ENCODE measurements at regions not wholly inside any gene's neighbourhood (a gene's known extent, or its start where the extent isn't known, plus 50 kb on each side); places are given as distances from the start of the nearest gene placed in this dataset.
"Not testable (repeated sequence)": the region's sequence is repeated elsewhere in the genome, so short reads cannot be mapped to it uniquely, and the experiment has no call there.

GRCh38 chr1:170426596-170426995 is 105.4 kb upstream of the GORAB start:
- DNase-seq (ENCODE audit: low spot score), result no peak
- no peaks in the 10 kb centered on the region for H4K20me1 ChIP-seq (ENCODE audit: insufficient read depth, low read length)
- H3K4me1 ChIP-seq (ENCODE audit: insufficient read depth, low read length, poor library complexity, severe bottlenecking), result no peaks in the 10 kb centered on the region
- no peak overlapping the region for H3K27ac ChIP-seq (ENCODE audit: low read depth, low read length, poor library complexity, severe bottlenecking)
- CTCF ChIA-PET (ENCODE audit: unreplicated experiment), result no interaction called here
- TF ChIP-seq, protein P1, sequence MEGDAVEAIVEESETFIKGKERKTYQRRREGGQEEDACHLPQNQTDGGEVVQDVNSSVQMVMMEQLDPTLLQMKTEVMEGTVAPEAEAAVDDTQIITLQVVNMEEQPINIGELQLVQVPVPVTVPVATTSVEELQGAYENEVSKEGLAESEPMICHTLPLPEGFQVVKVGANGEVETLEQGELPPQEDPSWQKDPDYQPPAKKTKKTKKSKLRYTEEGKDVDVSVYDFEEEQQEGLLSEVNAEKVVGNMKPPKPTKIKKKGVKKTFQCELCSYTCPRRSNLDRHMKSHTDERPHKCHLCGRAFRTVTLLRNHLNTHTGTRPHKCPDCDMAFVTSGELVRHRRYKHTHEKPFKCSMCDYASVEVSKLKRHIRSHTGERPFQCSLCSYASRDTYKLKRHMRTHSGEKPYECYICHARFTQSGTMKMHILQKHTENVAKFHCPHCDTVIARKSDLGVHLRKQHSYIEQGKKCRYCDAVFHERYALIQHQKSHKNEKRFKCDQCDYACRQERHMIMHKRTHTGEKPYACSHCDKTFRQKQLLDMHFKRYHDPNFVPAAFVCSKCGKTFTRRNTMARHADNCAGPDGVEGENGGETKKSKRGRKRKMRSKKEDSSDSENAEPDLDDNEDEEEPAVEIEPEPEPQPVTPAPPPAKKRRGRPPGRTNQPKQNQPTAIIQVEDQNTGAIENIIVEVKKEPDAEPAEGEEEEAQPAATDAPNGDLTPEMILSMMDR (conservative IDR thresholded peaks at IDR 0.05; ENCODE audit: low read length), result no peak
- TF ChIP-seq EZH2phosphoT487 (IDR thresholded peaks at IDR 0.05; ENCODE audit: borderline replicate concordance, low read depth, low read length), result no peak
- no peak overlapping the region for H3K4me3 ChIP-seq (ENCODE audit: low read depth, low read length, poor library complexity, severe bottlenecking)
- POLR2A ChIA-PET, result no interaction called here
- intact Hi-C loops (cut with micrococcal nuclease; ENCODE audit: unreplicated experiment), result no loop called here
- H3K9me3 ChIP-seq (ENCODE audit: low read length), result no peaks in the 10 kb centered on the region
- no peak overlapping the region for H2AFZ ChIP-seq (ENCODE audit: low read length)
- H3K9me2 ChIP-seq (ENCODE audit: insufficient read depth, low read length), result no peaks in the 10 kb centered on the region
- H3K36me3 ChIP-seq (ENCODE audit: insufficient read depth, low read length), result no peaks in the 10 kb centered on the region
- H3K4me2 ChIP-seq (ENCODE audit: low read length), result no peak overlapping the region
- H3K79me2 ChIP-seq (ENCODE audit: insufficient read depth, low read depth, low read length), result no peaks in the 10 kb centered on the region
- no TSS peak for BruUV-seq (replicated peaks)

GRCh38 chr1:170427002-170427401 is 105.0 kb upstream of the GORAB start:
- H3K36me3 ChIP-seq (ENCODE audit: insufficient read depth, low read length); intact Hi-C loops (cut with micrococcal nuclease; ENCODE audit: unreplicated experiment); H3K4me1 ChIP-seq (ENCODE audit: insufficient read depth, low read length, poor library complexity, severe bottlenecking); H4K20me1 ChIP-seq (ENCODE audit: insufficient read depth, low read length); H3K4me2 ChIP-seq (ENCODE audit: low read length); H2AFZ ChIP-seq (ENCODE audit: low read length); H3K4me3 ChIP-seq (ENCODE audit: low read depth, low read length, poor library complexity, severe bottlenecking); POLR2A ChIA-PET; H3K27ac ChIP-seq (ENCODE audit: low read depth, low read length, poor library complexity, severe bottlenecking); H3K9me3 ChIP-seq (ENCODE audit: low read length); H3K9me2 ChIP-seq (ENCODE audit: insufficient read depth, low read length); DNase-seq (ENCODE audit: low spot score); BruUV-seq (replicated peaks); CTCF ChIA-PET (ENCODE audit: unreplicated experiment); H3K79me2 ChIP-seq (ENCODE audit: insufficient read depth, low read depth, low read length): not testable (repeated sequence)

GRCh38 chr1:170436928-170437327 is 95.0 kb upstream of the GORAB start:
- no peak for DNase-seq (ENCODE audit: low spot score)
- ChIA-PET CTCF (ENCODE audit: unreplicated experiment) (no interaction called here), POLR2A (no interaction called here)
- no TSS peak for BruUV-seq (replicated peaks)
- no peaks in the 10 kb centered on the region for H3K9me2 ChIP-seq (ENCODE audit: insufficient read depth, low read length)
- H3K79me2 ChIP-seq (ENCODE audit: insufficient read depth, low read depth, low read length), result no peaks in the 10 kb centered on the region
- no peak overlapping the region for H3K4me2 ChIP-seq (ENCODE audit: low read length)
- no peak for TF ChIP-seq EZH2phosphoT487 (IDR thresholded peaks at IDR 0.05; ENCODE audit: borderline replicate concordance, low read depth, low read length)
- H3K9me3 ChIP-seq (ENCODE audit: low read length), result no peaks in the 10 kb centered on the region
- H2AFZ ChIP-seq (ENCODE audit: low read length), result no peak overlapping the region
- no peaks in the 10 kb centered on the region for H4K20me1 ChIP-seq (ENCODE audit: insufficient read depth, low read length)
- intact Hi-C loops (cut with micrococcal nuclease; ENCODE audit: unreplicated experiment), result no loop called here
- H3K36me3 ChIP-seq (ENCODE audit: insufficient read depth, low read length), result no peaks in the 10 kb centered on the region
- H3K4me1 ChIP-seq (ENCODE audit: insufficient read depth, low read length, poor library complexity, severe bottlenecking), result no peaks in the 10 kb centered on the region
- H3K27ac ChIP-seq (ENCODE audit: low read depth, low read length, poor library complexity, severe bottlenecking), result no peak overlapping the region
- H3K4me3 ChIP-seq (ENCODE audit: low read depth, low read length, poor library complexity, severe bottlenecking), result no peak overlapping the region

- Histone ChIP-seq H4K20me1 (ENCODE audit: insufficient read depth, low read length) (no peaks in the 10 kb centered on the region), H3K9me2 (ENCODE audit: insufficient read depth, low read length) (no peaks in the 10 kb centered on the region), H3K9me3 (ENCODE audit: low read length) (no peaks in the 10 kb centered on the region), H2AFZ (ENCODE audit: low read length) (no peak overlapping the region), H3K4me1 (ENCODE audit: insufficient read depth, low read length, poor library complexity, severe bottlenecking) (no peaks in the 10 kb centered on the region), H3K27ac (ENCODE audit: low read depth, low read length, poor library complexity, severe bottlenecking) (no peak overlapping the region), H3K4me3 (ENCODE audit: low read depth, low read length, poor library complexity, severe bottlenecking) (no peak overlapping the region), H3K79me2 (ENCODE audit: insufficient read depth, low read depth, low read length) (no peaks in the 10 kb centered on the region), H3K36me3 (ENCODE audit: insufficient read depth, low read length) (no peaks in the 10 kb centered on the region), H3K4me2 (ENCODE audit: low read length) (no peak overlapping the region)
- intact Hi-C loops (cut with micrococcal nuclease; ENCODE audit: unreplicated experiment), result no loop called here
- DNase-seq (ENCODE audit: low spot score), result no peak
- no peak for TF ChIP-seq EZH2phosphoT487 (IDR thresholded peaks at IDR 0.05; ENCODE audit: borderline replicate concordance, low read depth, low read length)
- TF ChIP-seq, protein P1 (conservative IDR thresholded peaks at IDR 0.05; ENCODE audit: low read length), result no peak
- CTCF ChIA-PET (ENCODE audit: unreplicated experiment), result no interaction called here
- POLR2A ChIA-PET, result no interaction called here
- BruUV-seq (replicated peaks), result no TSS peak
These were observed 86.9 kb upstream of the GORAB start for GRCh38 chr1:170445096-170445495.

All from OCI-LY7 (cell line).